ENCODE measurements at regions not wholly inside any gene's neighbourhood (a gene's known extent, or its start where the extent isn't known, plus 50 kb on each side); places are given as distances from the start of the nearest gene placed in this dataset.

DNA sequence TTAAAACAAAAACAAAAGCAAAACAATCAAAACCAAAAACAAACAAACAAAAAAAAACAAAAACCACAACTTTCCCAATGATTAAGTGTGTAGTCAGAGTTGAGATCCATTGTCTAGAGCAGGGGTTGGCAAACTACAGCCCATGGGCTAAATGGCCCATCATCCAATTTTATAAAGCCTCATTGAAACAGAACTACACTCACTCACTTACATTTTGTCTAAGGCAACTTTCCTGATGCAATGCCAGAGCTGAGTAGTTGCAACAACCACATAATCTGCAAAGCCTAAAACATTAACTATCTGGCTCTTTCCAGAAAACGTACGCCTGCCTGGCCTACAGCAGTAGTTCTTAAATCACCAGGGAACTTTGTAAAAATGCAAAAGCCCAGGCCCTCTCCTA is 124.1 kb downstream of the SOX9 start:
- H3K4me3 ChIP-seq = no peak overlapping the region
- TF ChIP-seq CTCF (IDR thresholded peaks at IDR 0.05; ENCODE audit: control extremely low read depth, extremely low read depth) = no peak
- H3K9me3 ChIP-seq (ENCODE audit: control insufficient read depth in 4 of 4, insufficient read depth in 3 of 4, low read length in 3 of 4) = peaks cover 0 to 17% (median 3%) of the 10 kb centered on the region in 4 donors
- WGBS, 2 donors = 90 to 96% methylated on average over 2 of the region's 2 CpGs
- no peaks in the 10 kb centered on the region for H3K27me3 ChIP-seq (ENCODE audit: control insufficient read depth in 3 of 3, insufficient read depth in 3 of 3, low read length in 2 of 3)
- ATAC-seq (ENCODE audit: insufficient read depth, low FRiP score) = no peak
- H3K36me3 ChIP-seq (ENCODE audit: control insufficient read depth in 4 of 4, insufficient read depth in 4 of 4, low read length in 4 of 4) = no peaks in the 10 kb centered on the region
- H3K9ac ChIP-seq (ENCODE audit: insufficient read depth in 1 of 2, low read length in 2 of 2) = no peak overlapping the region
- H3K4me1 ChIP-seq (ENCODE audit: control insufficient read depth in 5 of 5, insufficient read depth in 5 of 5, low read length in 5 of 5) = no peaks in the 10 kb centered on the region
- H3K27ac ChIP-seq (ENCODE audit: low read depth in 1 of 2, low read length in 1 of 2) = no peak overlapping the region
- peak in 2 of 3 donors; percentile 8 to 60 for DNase-seq

DNA sequence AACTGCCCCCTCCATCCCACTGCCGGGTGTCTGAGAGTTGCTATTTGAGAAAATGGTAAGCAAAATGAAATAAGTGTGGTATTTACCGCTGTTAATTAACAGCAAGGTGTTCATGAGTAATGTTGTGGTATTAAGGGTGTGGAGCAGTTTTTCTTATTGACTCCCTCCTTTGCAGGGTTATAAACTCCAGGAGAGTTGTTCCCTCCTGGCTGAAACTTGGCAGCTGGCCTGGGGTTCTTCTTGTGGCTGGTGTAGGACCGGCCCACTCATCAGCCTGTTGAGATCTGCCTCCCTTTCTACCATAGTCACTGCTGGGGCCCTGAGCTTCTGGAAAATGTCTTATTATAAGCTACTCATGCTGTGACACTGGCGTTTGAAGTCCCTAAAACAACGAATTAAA is 128.6 kb downstream of the SOX9 start:
- no peak for DNase-seq
- Histone ChIP-seq H3K9ac (ENCODE audit: insufficient read depth in 1 of 2, low read length in 2 of 2) (no peak overlapping the region), H3K4me3 (no peak overlapping the region), H3K27me3 (ENCODE audit: control insufficient read depth in 3 of 3, insufficient read depth in 3 of 3, low read length in 2 of 3) (no peaks in the 10 kb centered on the region), H3K36me3 (ENCODE audit: control insufficient read depth in 4 of 4, insufficient read depth in 4 of 4, low read length in 4 of 4) (no peaks in the 10 kb centered on the region), H3K4me1 (ENCODE audit: control insufficient read depth in 5 of 5, insufficient read depth in 5 of 5, low read length in 5 of 5) (no peaks in the 10 kb centered on the region), H3K27ac (ENCODE audit: low read depth in 1 of 2, low read length in 1 of 2) (no peak overlapping the region), H3K9me3 (ENCODE audit: control insufficient read depth in 4 of 4, insufficient read depth in 3 of 4, low read length in 3 of 4) (peaks cover 0 to 9% (median 3%) of the 10 kb centered on the region in 4 donors)
- 77 to 90% methylated on average over 5 of the region's 5 CpGs for WGBS, 2 donors
- no peak for ATAC-seq (ENCODE audit: insufficient read depth, low FRiP score)
- TF ChIP-seq CTCF (IDR thresholded peaks at IDR 0.05; ENCODE audit: control extremely low read depth, extremely low read depth) = no peak

GRCh38 chr17:72250206-72250605 is 129.4 kb downstream of the SOX9 start:
- ATAC-seq (ENCODE audit: insufficient read depth, low FRiP score) (no peak), DNase-seq (no peak)
- 81 to 83% methylated on average over 1 of the region's 1 CpG for WGBS, 2 donors
- Histone ChIP-seq H3K36me3 (ENCODE audit: control insufficient read depth in 4 of 4, insufficient read depth in 4 of 4, low read length in 4 of 4) (no peaks in the 10 kb centered on the region), H3K4me3 (no peak overlapping the region), H3K27me3 (ENCODE audit: control insufficient read depth in 3 of 3, insufficient read depth in 3 of 3, low read length in 2 of 3) (no peaks in the 10 kb centered on the region), H3K9me3 (ENCODE audit: control insufficient read depth in 4 of 4, insufficient read depth in 3 of 4, low read length in 3 of 4) (peaks cover 0 to 7% (median 3%) of the 10 kb centered on the region in 4 donors), H3K9ac (ENCODE audit: insufficient read depth in 1 of 2, low read length in 2 of 2) (no peak overlapping the region), H3K27ac (ENCODE audit: low read depth in 1 of 2, low read length in 1 of 2) (no peak overlapping the region), H3K4me1 (ENCODE audit: control insufficient read depth in 5 of 5, insufficient read depth in 5 of 5, low read length in 5 of 5) (no peaks in the 10 kb centered on the region)
- no peak for TF ChIP-seq CTCF (IDR thresholded peaks at IDR 0.05; ENCODE audit: control extremely low read depth, extremely low read depth)

GRCh38 chr17:72253597-72253996 is 132.8 kb downstream of the SOX9 start:
- Histone ChIP-seq H3K9me3 (ENCODE audit: control insufficient read depth in 4 of 4, insufficient read depth in 3 of 4, low read length in 3 of 4) (peaks cover 0 to 4% (median under 1%) of the 10 kb centered on the region in 4 donors), H3K27me3 (ENCODE audit: control insufficient read depth in 3 of 3, insufficient read depth in 3 of 3, low read length in 2 of 3) (no peaks in the 10 kb centered on the region), H3K4me3 (no peak overlapping the region), H3K4me1 (ENCODE audit: control insufficient read depth in 5 of 5, insufficient read depth in 5 of 5, low read length in 5 of 5) (no peaks in the 10 kb centered on the region), H3K9ac (ENCODE audit: insufficient read depth in 1 of 2, low read length in 2 of 2) (no peak overlapping the region), H3K27ac (ENCODE audit: low read depth in 1 of 2, low read length in 1 of 2) (no peak overlapping the region), H3K36me3 (ENCODE audit: control insufficient read depth in 4 of 4, insufficient read depth in 4 of 4, low read length in 4 of 4) (no peaks in the 10 kb centered on the region)
- ATAC-seq (ENCODE audit: insufficient read depth, low FRiP score) (no peak), DNase-seq (no peak)
- WGBS, 2 donors = 75 to 81% methylated on average over 3 of the region's 3 CpGs
- TF ChIP-seq CTCF (IDR thresholded peaks at IDR 0.05; ENCODE audit: control extremely low read depth, extremely low read depth) = no peak
